Mammary epithelial cell (primary cell): ENCODE measurements at regions not wholly inside any gene's neighbourhood (a gene's known extent, or its start where the extent isn't known, plus 50 kb on each side); places are given as distances from the start of the nearest gene placed in this dataset.

Experiments
- EZH2 ChIP-seq: IDR thresholded peaks from 2 replicates; pipeline ENCODE4 v1.6.1; 2012; ENCODE audit warnings: low read length, inconsistent platforms, borderline replicate concordance
- TF ChIP-seq, protein P1 (sequence below), 2 donors: IDR thresholded peaks in 1 of 2; conservative IDR thresholded peaks in 1 of 2; 2 replicates each; pipeline ENCODE4 v1.5.1; 2011 to 2012; ENCODE audit warnings: inconsistent platforms in 2 of 2, low read length in 2 of 2, mild to moderate bottlenecking in 2 of 2, control low read depth in 1 of 2, low read depth in 1 of 2; ENCODE audit not compliant: insufficient read depth in 1 of 2; ENCODE audit errors: extremely low read depth in 1 of 2

DNA sequence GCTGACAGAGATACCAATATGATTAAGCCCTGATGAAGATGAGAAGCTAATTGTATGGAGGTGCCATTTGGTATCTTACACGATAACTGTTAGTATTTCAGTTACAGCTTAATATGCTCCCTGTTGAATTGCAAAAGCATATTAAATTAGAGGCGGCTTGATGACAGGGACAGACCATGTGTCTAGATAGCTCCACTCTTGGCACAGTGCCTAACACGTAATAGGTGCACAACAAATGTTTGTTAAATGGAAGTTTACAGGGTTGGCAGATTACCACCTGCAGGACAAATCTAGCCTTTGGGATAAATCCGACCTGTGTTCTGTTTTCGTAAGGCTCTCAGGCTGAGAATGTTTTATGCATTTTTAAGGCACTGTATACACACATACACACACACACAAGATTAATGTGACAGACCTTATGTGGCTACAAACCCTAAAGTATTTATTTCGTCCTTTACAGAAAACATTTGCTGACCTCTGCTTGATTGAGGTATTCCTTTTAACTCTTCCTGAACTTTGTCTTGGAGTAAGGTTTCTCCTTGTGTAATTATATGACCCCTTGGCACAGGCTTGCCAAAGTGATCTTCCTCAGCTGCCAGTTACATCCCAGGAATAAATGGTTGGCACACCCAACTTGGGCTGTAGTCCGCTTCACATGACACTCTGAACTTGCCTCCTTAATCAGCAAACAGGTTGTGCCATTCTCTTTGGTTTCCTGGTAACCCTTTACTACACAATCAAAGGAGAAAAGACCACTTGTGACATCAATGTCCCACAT is 348.9 kb downstream of the HRH4 start:
- TF ChIP-seq, protein P1, sequence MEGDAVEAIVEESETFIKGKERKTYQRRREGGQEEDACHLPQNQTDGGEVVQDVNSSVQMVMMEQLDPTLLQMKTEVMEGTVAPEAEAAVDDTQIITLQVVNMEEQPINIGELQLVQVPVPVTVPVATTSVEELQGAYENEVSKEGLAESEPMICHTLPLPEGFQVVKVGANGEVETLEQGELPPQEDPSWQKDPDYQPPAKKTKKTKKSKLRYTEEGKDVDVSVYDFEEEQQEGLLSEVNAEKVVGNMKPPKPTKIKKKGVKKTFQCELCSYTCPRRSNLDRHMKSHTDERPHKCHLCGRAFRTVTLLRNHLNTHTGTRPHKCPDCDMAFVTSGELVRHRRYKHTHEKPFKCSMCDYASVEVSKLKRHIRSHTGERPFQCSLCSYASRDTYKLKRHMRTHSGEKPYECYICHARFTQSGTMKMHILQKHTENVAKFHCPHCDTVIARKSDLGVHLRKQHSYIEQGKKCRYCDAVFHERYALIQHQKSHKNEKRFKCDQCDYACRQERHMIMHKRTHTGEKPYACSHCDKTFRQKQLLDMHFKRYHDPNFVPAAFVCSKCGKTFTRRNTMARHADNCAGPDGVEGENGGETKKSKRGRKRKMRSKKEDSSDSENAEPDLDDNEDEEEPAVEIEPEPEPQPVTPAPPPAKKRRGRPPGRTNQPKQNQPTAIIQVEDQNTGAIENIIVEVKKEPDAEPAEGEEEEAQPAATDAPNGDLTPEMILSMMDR (conservative IDR thresholded peaks at IDR 0.05 in 1 of 2, IDR thresholded peaks at IDR 0.05 in 1 of 2; ENCODE audit: extremely low read depth in 1 of 2, insufficient read depth in 1 of 2, low read depth in 1 of 2, low read length in 2 of 2): no peak
- TF ChIP-seq EZH2: no peak
